Colonic mucosa (tissue), 4 donors: ENCODE measurements at regions not wholly inside any gene's neighbourhood (a gene's known extent, or its start where the extent isn't known, plus 50 kb on each side); places are given as distances from the start of the nearest gene placed in this dataset.

ENCODE experiments used
- DNase-seq: peaks from one replicate; pipeline ENCODE4 v3.0.0-alpha.2; 2020
- H3K27ac ChIP-seq: fragments of 200-600 bp; one replicate; pipeline ENCODE4 v1.8.0; 2021
- H3K27me3 ChIP-seq: fragments of 200-600 bp; one replicate; pipeline ENCODE4 v1.8.0; 2021
- H3K36me3 ChIP-seq: fragments of 200-600 bp; one replicate; pipeline ENCODE4 v1.8.0; 2021
- H3K4me1 ChIP-seq: fragments of 200-600 bp; one replicate; pipeline ENCODE4 v1.8.0; 2021; ENCODE audit warnings: mild to moderate bottlenecking
- H3K4me3 ChIP-seq: fragments of 200-600 bp; one replicate; pipeline ENCODE4 v1.8.0; 2021
- H3K9ac ChIP-seq, 2 donors: one replicate each; pipeline ENCODE4 v1.7.0; 2013; ENCODE audit warnings: control low read depth in 2 of 2, low read depth in 2 of 2, low read length in 2 of 2
- H3K9me3 ChIP-seq: fragments of 200-600 bp; one replicate; pipeline ENCODE4 v1.8.0; 2021
- intact Hi-C: fragments of 100-400 bp; cut with DNase I; formaldehyde crosslinking; loops from one replicate; pipeline ENCODE4 v1.14.1; 2022
- TF ChIP-seq, protein P1 (sequence below): fragments of 200-600 bp; IDR thresholded peaks from one replicate; pipeline ENCODE4 v1.8.0; 2022; ENCODE audit warnings: antibody characterized with exemption, mild to moderate bottlenecking
- donor health status: healthy.
- donor health status: DM: no; HTN: no; CAD: no.
- donor health status: DM: no; HTN: no; CAD: no.

DNA sequence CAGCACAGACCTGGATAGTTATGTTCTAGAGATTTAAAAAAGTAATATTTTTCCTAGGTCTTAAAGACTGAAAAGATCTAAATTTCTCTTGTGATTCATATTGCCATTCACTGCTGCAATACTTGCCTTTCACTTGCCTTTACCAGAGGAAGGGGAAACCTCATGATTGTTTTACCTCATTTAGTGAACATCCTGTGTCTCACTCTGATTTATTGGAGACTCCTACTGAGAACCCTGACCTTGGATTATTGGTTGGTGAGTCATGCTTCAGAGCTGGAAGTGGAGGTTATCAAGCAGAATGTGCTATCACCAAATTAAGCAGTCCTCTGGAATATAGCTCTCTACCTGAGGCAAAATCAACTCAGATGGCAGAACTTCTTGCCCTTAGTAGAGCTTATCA is 500.5 kb downstream of the TSN start:
- Histone ChIP-seq H3K4me1 (no peaks in the 10 kb centered on the region), H3K27me3 (no peaks in the 10 kb centered on the region), H3K36me3 (no peaks in the 10 kb centered on the region), H3K27ac (no peak overlapping the region), H3K9me3 (no peaks in the 10 kb centered on the region), H3K9ac (no peak overlapping the region), H3K4me3 (no peak overlapping the region)
- intact Hi-C loops: no loop called here
- TF ChIP-seq, protein P1, sequence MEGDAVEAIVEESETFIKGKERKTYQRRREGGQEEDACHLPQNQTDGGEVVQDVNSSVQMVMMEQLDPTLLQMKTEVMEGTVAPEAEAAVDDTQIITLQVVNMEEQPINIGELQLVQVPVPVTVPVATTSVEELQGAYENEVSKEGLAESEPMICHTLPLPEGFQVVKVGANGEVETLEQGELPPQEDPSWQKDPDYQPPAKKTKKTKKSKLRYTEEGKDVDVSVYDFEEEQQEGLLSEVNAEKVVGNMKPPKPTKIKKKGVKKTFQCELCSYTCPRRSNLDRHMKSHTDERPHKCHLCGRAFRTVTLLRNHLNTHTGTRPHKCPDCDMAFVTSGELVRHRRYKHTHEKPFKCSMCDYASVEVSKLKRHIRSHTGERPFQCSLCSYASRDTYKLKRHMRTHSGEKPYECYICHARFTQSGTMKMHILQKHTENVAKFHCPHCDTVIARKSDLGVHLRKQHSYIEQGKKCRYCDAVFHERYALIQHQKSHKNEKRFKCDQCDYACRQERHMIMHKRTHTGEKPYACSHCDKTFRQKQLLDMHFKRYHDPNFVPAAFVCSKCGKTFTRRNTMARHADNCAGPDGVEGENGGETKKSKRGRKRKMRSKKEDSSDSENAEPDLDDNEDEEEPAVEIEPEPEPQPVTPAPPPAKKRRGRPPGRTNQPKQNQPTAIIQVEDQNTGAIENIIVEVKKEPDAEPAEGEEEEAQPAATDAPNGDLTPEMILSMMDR: no peak
- DNase-seq: no peak

DNA sequence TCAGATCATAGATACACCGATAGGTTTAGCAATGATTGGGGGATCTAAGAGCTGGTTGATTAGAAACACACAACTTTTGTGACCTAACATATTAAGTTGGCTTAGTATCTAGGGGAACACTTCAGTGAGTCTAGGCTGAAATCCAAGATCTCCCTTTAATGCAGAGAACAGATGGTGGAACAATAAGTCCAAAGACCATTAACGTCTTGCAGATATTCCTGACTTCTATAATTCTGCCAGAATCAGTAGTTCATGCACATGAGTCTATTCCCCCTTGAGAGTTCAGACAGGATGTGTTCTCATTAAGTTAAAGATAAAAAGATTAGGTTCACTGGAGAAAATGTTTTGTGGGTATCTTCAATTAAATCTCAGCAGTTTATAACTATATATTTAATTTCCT is 506.5 kb downstream of the TSN start:
- no peaks in the 10 kb centered on the region for H3K4me1 ChIP-seq
- no peak overlapping the region for H3K9ac ChIP-seq
- DNase-seq: no peak
- TF ChIP-seq, protein P1: no peak
- H3K36me3 ChIP-seq: no peaks in the 10 kb centered on the region
- no peak overlapping the region for H3K4me3 ChIP-seq
- no peaks in the 10 kb centered on the region for H3K9me3 ChIP-seq
- no peak overlapping the region for H3K27ac ChIP-seq
- intact Hi-C loops: no loop called here
- no peaks in the 10 kb centered on the region for H3K27me3 ChIP-seq

DNA sequence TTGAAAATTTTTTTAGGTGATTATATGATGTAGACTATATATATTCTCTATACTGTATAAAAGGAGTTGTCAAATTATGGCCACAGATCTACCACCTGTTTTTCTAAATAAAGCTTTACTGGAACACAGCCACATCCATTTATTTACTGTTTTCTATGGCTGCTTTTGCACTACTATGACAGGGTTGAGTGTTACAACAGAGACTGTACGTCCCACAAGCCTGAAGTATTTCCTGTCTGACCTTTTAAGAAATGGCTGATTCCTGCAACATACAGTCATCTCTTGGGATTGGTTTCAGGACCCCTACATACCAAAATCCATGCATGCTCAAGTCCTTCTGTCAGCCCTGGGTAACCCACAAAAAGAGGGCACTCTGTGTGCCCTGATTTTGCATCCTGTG is 508.3 kb downstream of the TSN start:
- Histone ChIP-seq H3K36me3 (no peaks in the 10 kb centered on the region), H3K4me1 (no peaks in the 10 kb centered on the region), H3K9me3 (no peaks in the 10 kb centered on the region), H3K27ac (no peak overlapping the region), H3K27me3 (no peaks in the 10 kb centered on the region), H3K4me3 (no peak overlapping the region), H3K9ac (no peak overlapping the region)
- intact Hi-C loops: no loop called here
- TF ChIP-seq, protein P1: no peak
- DNase-seq: no peak

DNA sequence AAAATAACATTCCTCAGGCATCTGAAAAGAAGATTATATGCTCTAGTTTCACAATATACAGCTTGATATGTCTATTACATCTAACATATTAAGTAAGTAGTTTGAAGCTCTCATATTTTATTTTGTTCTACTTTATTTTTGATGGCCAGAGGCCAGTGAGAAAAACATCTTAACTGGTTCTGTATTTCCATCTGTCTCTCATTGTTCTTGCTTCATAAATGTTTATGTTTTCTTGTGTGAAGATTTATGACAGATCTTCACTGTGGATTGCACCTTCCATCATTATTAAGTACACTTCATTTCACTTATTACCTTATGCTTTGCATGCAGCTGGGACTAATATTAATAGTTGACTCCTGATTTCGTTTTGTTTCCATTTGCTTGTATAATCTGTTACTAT is 511.2 kb downstream of the TSN start:
- Histone ChIP-seq H3K36me3 (no peaks in the 10 kb centered on the region), H3K27me3 (no peaks in the 10 kb centered on the region), H3K9ac (no peak overlapping the region), H3K27ac (no peak overlapping the region), H3K4me1 (no peaks in the 10 kb centered on the region), H3K4me3 (no peak overlapping the region), H3K9me3 (no peaks in the 10 kb centered on the region)
- TF ChIP-seq, protein P1: no peak
- intact Hi-C loops: no loop called here
- DNase-seq: no peak

DNA sequence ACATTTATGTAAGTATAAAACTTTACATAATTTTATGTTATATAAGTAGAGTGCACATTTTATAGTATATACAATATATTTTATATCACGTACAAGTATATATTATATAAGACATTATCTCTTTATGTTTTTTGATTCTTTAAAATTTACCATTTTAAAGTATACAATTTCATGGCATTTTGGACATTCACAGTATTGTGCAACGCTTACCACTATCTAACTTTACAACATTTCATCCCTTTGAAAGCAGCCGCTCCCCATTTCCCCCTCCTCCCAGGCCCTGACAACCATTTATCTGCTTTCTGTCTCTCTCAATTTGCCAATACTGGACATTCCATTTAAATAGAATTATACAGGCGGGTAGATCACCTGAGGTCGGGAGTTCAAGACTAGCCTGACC is 512.5 kb downstream of the TSN start:
- H3K4me3 ChIP-seq: no peak overlapping the region
- DNase-seq: no peak
- no peaks in the 10 kb centered on the region for H3K4me1 ChIP-seq
- H3K9ac ChIP-seq: no peak overlapping the region
- H3K27ac ChIP-seq: no peak overlapping the region
- no peaks in the 10 kb centered on the region for H3K9me3 ChIP-seq
- H3K36me3 ChIP-seq: no peaks in the 10 kb centered on the region
- no peaks in the 10 kb centered on the region for H3K27me3 ChIP-seq
- TF ChIP-seq, protein P1: no peak
- intact Hi-C loops: no loop called here
